Panc1 (cell line): ENCODE measurements at regions not wholly inside any gene's neighbourhood (a gene's known extent, or its start where the extent isn't known, plus 50 kb on each side); places are given as distances from the start of the nearest gene placed in this dataset.

Source experiments
- POLR2AphosphoS5 ChIP-seq: IDR thresholded peaks from 2 replicates; pipeline ENCODE4 v1.6.1; 2012; ENCODE audit warnings: mild to moderate bottlenecking, low read depth, low read length, moderate library complexity
- REST ChIP-seq, 2 experiments: IDR thresholded peaks; 2 replicates each; pipeline ENCODE4 v1.6.1; 2011 to 2012; ENCODE audit warnings: low read depth in 2 of 2, control low read depth in 1 of 2, low read length in 1 of 2, mild to moderate bottlenecking in 1 of 2, moderate library complexity in 1 of 2; ENCODE audit not compliant: insufficient read depth in 1 of 2
- SIN3A ChIP-seq: IDR thresholded peaks from 2 replicates; pipeline ENCODE4 v1.6.1; 2012; ENCODE audit warnings: low read depth, mild to moderate bottlenecking, low read length, moderate library complexity, borderline replicate concordance; ENCODE audit not compliant: insufficient read depth
- TF ChIP-seq, protein P1 (sequence below): fragments of 450-650 bp; IDR thresholded peaks from 2 replicates; pipeline ENCODE4 v1.5.1; 2017; ENCODE audit warnings: mild to moderate bottlenecking

DNA sequence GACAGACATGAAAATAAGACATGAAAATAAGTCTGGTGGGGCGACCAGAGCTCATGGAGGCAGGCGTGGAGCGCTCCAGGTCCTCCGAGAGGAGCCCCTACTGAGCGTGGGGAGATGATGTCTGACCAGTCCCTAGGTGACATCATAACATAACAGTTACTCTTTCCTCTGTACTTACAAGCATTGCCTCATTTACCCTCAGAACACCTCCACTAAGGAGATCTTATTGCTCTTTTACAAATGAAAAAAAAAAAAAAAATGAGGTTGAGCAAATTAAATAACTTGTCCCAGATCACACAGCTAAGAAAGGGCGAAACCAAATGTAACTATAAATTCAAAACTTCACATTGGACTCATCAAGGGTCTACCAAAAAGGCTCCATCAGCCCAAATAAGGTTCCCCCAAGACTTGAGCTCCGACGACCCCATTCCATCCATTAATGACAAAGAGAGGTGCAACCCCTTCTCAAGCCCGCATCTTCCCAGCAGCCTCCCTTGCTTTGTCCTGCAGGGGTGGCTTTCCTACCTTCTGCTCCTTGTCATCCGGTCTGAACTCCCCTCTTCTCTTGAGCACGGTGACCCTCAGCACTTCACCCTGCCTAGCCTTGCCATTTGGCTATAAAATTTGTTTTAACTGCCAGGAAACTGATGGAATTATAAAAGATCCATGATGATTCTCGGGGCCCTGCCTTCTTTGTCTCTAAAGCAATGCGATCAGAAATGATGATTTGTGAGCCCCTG is 246.7 kb downstream of the DHX15 start:
- TF ChIP-seq SIN3A (no peak), POLR2AphosphoS5 (no peak), REST (IDR thresholded peaks at IDR 0.05; ENCODE audit: insufficient read depth in 1 of 2, low read depth in 2 of 2, low read length in 1 of 2) (no peak)
- TF ChIP-seq, protein P1, sequence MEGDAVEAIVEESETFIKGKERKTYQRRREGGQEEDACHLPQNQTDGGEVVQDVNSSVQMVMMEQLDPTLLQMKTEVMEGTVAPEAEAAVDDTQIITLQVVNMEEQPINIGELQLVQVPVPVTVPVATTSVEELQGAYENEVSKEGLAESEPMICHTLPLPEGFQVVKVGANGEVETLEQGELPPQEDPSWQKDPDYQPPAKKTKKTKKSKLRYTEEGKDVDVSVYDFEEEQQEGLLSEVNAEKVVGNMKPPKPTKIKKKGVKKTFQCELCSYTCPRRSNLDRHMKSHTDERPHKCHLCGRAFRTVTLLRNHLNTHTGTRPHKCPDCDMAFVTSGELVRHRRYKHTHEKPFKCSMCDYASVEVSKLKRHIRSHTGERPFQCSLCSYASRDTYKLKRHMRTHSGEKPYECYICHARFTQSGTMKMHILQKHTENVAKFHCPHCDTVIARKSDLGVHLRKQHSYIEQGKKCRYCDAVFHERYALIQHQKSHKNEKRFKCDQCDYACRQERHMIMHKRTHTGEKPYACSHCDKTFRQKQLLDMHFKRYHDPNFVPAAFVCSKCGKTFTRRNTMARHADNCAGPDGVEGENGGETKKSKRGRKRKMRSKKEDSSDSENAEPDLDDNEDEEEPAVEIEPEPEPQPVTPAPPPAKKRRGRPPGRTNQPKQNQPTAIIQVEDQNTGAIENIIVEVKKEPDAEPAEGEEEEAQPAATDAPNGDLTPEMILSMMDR: no peak
